T-cell (primary cell): ENCODE measurements at regions not wholly inside any gene's neighbourhood (a gene's known extent, or its start where the extent isn't known, plus 50 kb on each side); places are given as distances from the start of the nearest gene placed in this dataset.

Experiments
- ATAC-seq, 4 experiments: fragments of 200-7000 bp in 3 of 4; fragments of 150-1000 bp in 1 of 4; cut with Tn5 transposase; replicated peaks in 1 of 4; 1 replicate in 3 of 4; 2 replicates in 1 of 4; pipeline ENCODE4 v1.10.0; 2021; ENCODE audit warnings: moderate library complexity in 3 of 4, mild to moderate bottlenecking in 2 of 4, moderate number of reproducible peaks in 1 of 4
- CTCF ChIA-PET, 2 donors: fragments of 300-600 bp; sonication (Branson Sonifier 250); formaldehyde crosslinking; loops; one replicate each; lab custom pipeline; 2022; ENCODE audit warnings: antibody characterized with exemption in 2 of 2; lab: Charles Lee
- POLR2A ChIA-PET, 2 donors: fragments of 300-600 bp; sonication (Branson Sonifier 250); formaldehyde crosslinking; loops; one replicate each; lab custom pipeline; 2022; ENCODE audit warnings: antibody characterized with exemption in 2 of 2; lab: Charles Lee
- DNase-seq, 35 experiments: peaks; one replicate each; pipeline versions ENCODE4 v3.0.0 to v3.0.0-alpha.2; 2013 to 2023
- H3K27ac ChIP-seq: one replicate; pipeline ENCODE4 v1.5.1; 2013; ENCODE audit warnings: low read length
- H3K27me3 ChIP-seq, 2 experiments: replicated peaks in 1 of 2; 1 replicate in 1 of 2; 2 replicates in 1 of 2; pipeline versions ENCODE4 v1.6.1 to v1.7.0; 2013; ENCODE audit warnings: low read length in 1 of 2, mixed read lengths in 1 of 2; ENCODE audit not compliant: control insufficient read depth in 2 of 2, insufficient read depth in 2 of 2; ENCODE audit errors: extremely low read depth in 1 of 2
- H3K36me3 ChIP-seq, 2 donors: 1 replicate in 1 of 2; 2 replicates in 1 of 2; pipeline versions ENCODE4 v1.6.1 to v1.7.0; 2013; ENCODE audit warnings: low read length in 1 of 2; ENCODE audit not compliant: control insufficient read depth in 2 of 2, insufficient read depth in 1 of 2; ENCODE audit errors: extremely low read depth in 1 of 2
- H3K4me1 ChIP-seq, 2 experiments: 1 replicate in 1 of 2; 2 replicates in 1 of 2; pipeline versions ENCODE4 v1.6.1 to v1.7.0; 2013; ENCODE audit warnings: low read length in 2 of 2, mixed read lengths in 1 of 2; ENCODE audit not compliant: insufficient read depth in 2 of 2, control insufficient read depth in 1 of 2; ENCODE audit errors: extremely low read depth in 1 of 2
- H3K4me3 ChIP-seq, 2 donors: 1 replicate in 1 of 2; 2 replicates in 1 of 2; pipeline versions ENCODE4 v1.5.1 to v1.7.0; 2013; ENCODE audit warnings: mild to moderate bottlenecking in 2 of 2, low read length in 1 of 2, moderate library complexity in 1 of 2; ENCODE audit not compliant: control insufficient read depth in 1 of 2; ENCODE audit errors: extremely low read depth in 1 of 2
- H3K9me3 ChIP-seq: 2 replicates; pipeline ENCODE4 v1.7.0; 2013
- H3K27ac Mint-ChIP-seq, 2 donors: one replicate each; pipeline ENCODE4 v1.8.0; 2020 to 2021; ENCODE audit warnings: mild to moderate bottlenecking in 2 of 2, mixed read lengths in 2 of 2
- H3K27me3 Mint-ChIP-seq, 2 donors: one replicate each; pipeline ENCODE4 v1.8.0; 2021 to 2022; ENCODE audit warnings: mixed read lengths in 2 of 2
- H3K36me3 Mint-ChIP-seq: one replicate; pipeline ENCODE4 v1.8.0; 2021; ENCODE audit warnings: mixed read lengths
- H3K4me1 Mint-ChIP-seq, 3 donors: one replicate each; pipeline ENCODE4 v1.8.0; 2020 to 2022; ENCODE audit warnings: mixed read lengths in 3 of 3, mild to moderate bottlenecking in 1 of 3
- H3K4me3 Mint-ChIP-seq, 3 donors: one replicate each; pipeline ENCODE4 v1.8.0; 2020 to 2022; ENCODE audit warnings: mild to moderate bottlenecking in 3 of 3, mixed read lengths in 3 of 3, moderate library complexity in 3 of 3
- H3K9me3 Mint-ChIP-seq, 3 donors: one replicate each; pipeline ENCODE4 v1.8.0; 2020 to 2022; ENCODE audit warnings: mixed read lengths in 3 of 3
- WGBS: methylation state at CpG from one replicate; pipeline ENCODE4 v1.1.5; 2013; ENCODE audit warnings: missing lambda C conversion rate; ENCODE audit not compliant: insufficient coverage; 5-methylcytosine and 5-hydroxymethylcytosine counted together

- DNase-seq (no peak), ATAC-seq (no peak)
- H3K27me3 ChIP-seq: peaks cover 0 to 10% of the 10 kb centered on the region in 2 experiments
- Mint-ChIP-seq H3K27ac (no peak overlapping the region), H3K27me3 (peaks cover 12 to 40% of the 10 kb centered on the region in 2 donors), H3K36me3 (no peaks in the 10 kb centered on the region), H3K4me1 (no peaks in the 10 kb centered on the region), H3K4me3 (no peak overlapping the region), H3K9me3 (peaks cover 0 to 8% (median 2%) of the 10 kb centered on the region in 3 donors)
- H3K27ac ChIP-seq: no peak overlapping the region
- H3K9me3 ChIP-seq: no peaks in the 10 kb centered on the region
- no peaks in the 10 kb centered on the region for H3K36me3 ChIP-seq
- H3K4me1 ChIP-seq: no peaks in the 10 kb centered on the region
- CTCF ChIA-PET: no interaction called here
- no peak overlapping the region for H3K4me3 ChIP-seq
- POLR2A ChIA-PET: no interaction called here
- 62% methylated on average over 7 of the region's 15 CpGs for WGBS
Measured at GRCh38 chr5:5558638-5559527, 136.4 kb downstream of the ICE1 start.

GRCh38 chr5:5558102-5558501 lies 135.6 kb downstream of the ICE1 start:
- no peaks in the 10 kb centered on the region for H3K36me3 Mint-ChIP-seq
- DNase-seq (no peak), ATAC-seq (no peak)
- 82% methylated on average over 5 of the region's 6 CpGs for WGBS
- H3K4me1 ChIP-seq: no peaks in the 10 kb centered on the region
- POLR2A ChIA-PET: no interaction called here
- CTCF ChIA-PET: no interaction called here
- peaks cover 12 to 40% of the 10 kb centered on the region in 2 donors for H3K27me3 Mint-ChIP-seq
- H3K27ac ChIP-seq: no peak overlapping the region
- no peaks in the 10 kb centered on the region for H3K36me3 ChIP-seq
- H3K4me1 Mint-ChIP-seq: no peaks in the 10 kb centered on the region
- no peaks in the 10 kb centered on the region for H3K9me3 ChIP-seq
- peaks cover 0 to 8% (median 2%) of the 10 kb centered on the region in 3 donors for H3K9me3 Mint-ChIP-seq
- H3K4me3 Mint-ChIP-seq: no peak overlapping the region
- no peak overlapping the region for H3K27ac Mint-ChIP-seq
- H3K4me3 ChIP-seq: no peak overlapping the region
- peaks cover 0 to 10% of the 10 kb centered on the region in 2 experiments for H3K27me3 ChIP-seq

GRCh38 chr5:5551499-5551898 lies 129.0 kb downstream of the ICE1 start:
- Mint-ChIP-seq H3K27ac (no peak overlapping the region), H3K9me3 (peaks cover 0 to 8% (median 2%) of the 10 kb centered on the region in 3 donors), H3K4me1 (no peaks in the 10 kb centered on the region), H3K27me3 (peaks cover 22 to 29% of the 10 kb centered on the region in 2 donors), H3K4me3 (no peak overlapping the region), H3K36me3 (no peaks in the 10 kb centered on the region)
- CTCF ChIA-PET: no interaction called here
- Histone ChIP-seq H3K27ac (no peak overlapping the region), H3K36me3 (no peaks in the 10 kb centered on the region), H3K9me3 (no peaks in the 10 kb centered on the region), H3K4me3 (no peak overlapping the region), H3K27me3 (peaks cover 0 to 4% of the 10 kb centered on the region in 2 experiments), H3K4me1 (no peaks in the 10 kb centered on the region)
- WGBS: 60% methylated on average over 1 of the region's 4 CpGs
- ATAC-seq: no peak
- no peak for DNase-seq
- POLR2A ChIA-PET: no interaction called here

- CTCF ChIA-PET: no interaction called here
- POLR2A ChIA-PET: no interaction called here
- DNase-seq (no peak), ATAC-seq (no peak)
- 100% methylated on average over 2 of the region's 3 CpGs for whole genome bisulfite sequencing
- H3K4me1 Mint-ChIP-seq: no peaks in the 10 kb centered on the region
- no peaks in the 10 kb centered on the region for H3K36me3 ChIP-seq
- H3K27ac Mint-ChIP-seq: no peak overlapping the region
- no peak overlapping the region for H3K27ac ChIP-seq
- H3K4me3 ChIP-seq: no peak overlapping the region
- H3K36me3 Mint-ChIP-seq: no peaks in the 10 kb centered on the region
- H3K9me3 Mint-ChIP-seq: no peaks in the 10 kb centered on the region
- no peaks in the 10 kb centered on the region for H3K9me3 ChIP-seq
- H3K27me3 ChIP-seq: peaks cover 0 to 6% of the 10 kb centered on the region in 2 experiments
- H3K27me3 Mint-ChIP-seq: peaks cover 23 to 24% of the 10 kb centered on the region in 2 donors
- no peaks in the 10 kb centered on the region for H3K4me1 ChIP-seq
- H3K4me3 Mint-ChIP-seq: no peak overlapping the region
Measured at GRCh38 chr5:5546408-5546807, 123.9 kb downstream of the ICE1 start.

- no peak overlapping the region for H3K27ac ChIP-seq
- H3K4me3 ChIP-seq: no peak overlapping the region
- H3K36me3 ChIP-seq: no peaks in the 10 kb centered on the region
- no peak overlapping the region for H3K27ac Mint-ChIP-seq
- H3K27me3 Mint-ChIP-seq: peaks cover 23 to 24% of the 10 kb centered on the region in 2 donors
- WGBS: 82% methylated on average over 4 of the region's 8 CpGs
- DNase-seq: no peak
- H3K27me3 ChIP-seq: peaks cover 0 to 6% of the 10 kb centered on the region in 2 experiments
- H3K36me3 Mint-ChIP-seq: no peaks in the 10 kb centered on the region
- ATAC-seq: no peak
- H3K9me3 Mint-ChIP-seq: no peaks in the 10 kb centered on the region
- H3K9me3 ChIP-seq: no peaks in the 10 kb centered on the region
- CTCF ChIA-PET: no interaction called here
- H3K4me1 ChIP-seq: no peaks in the 10 kb centered on the region
- no peak overlapping the region for H3K4me3 Mint-ChIP-seq
- POLR2A ChIA-PET: no interaction called here
- no peaks in the 10 kb centered on the region for H3K4me1 Mint-ChIP-seq
Measured at GRCh38 chr5:5544094-5544663, 121.7 kb downstream of the ICE1 start.

- Mint-ChIP-seq H3K9me3 (no peaks in the 10 kb centered on the region), H3K27me3 (peaks cover 18 to 20% of the 10 kb centered on the region in 2 donors), H3K27ac (no peak overlapping the region), H3K4me1 (no peaks in the 10 kb centered on the region), H3K36me3 (no peaks in the 10 kb centered on the region), H3K4me3 (no peak overlapping the region)
- ChIA-PET CTCF (no interaction called here), POLR2A (no interaction called here)
- Histone ChIP-seq H3K36me3 (no peaks in the 10 kb centered on the region), H3K4me3 (no peak overlapping the region), H3K27me3 (peaks cover 0 to 6% of the 10 kb centered on the region in 2 experiments), H3K27ac (no peak overlapping the region), H3K9me3 (no peaks in the 10 kb centered on the region), H3K4me1 (no peaks in the 10 kb centered on the region)
- no peak for DNase-seq
- WGBS: 67% methylated on average over 2 of the region's 4 CpGs
- ATAC-seq: no peak
Measured at GRCh38 chr5:5542654-5543053, 120.2 kb downstream of the ICE1 start.
